ENCODE measurements at regions not wholly inside any gene's neighbourhood (a gene's known extent, or its start where the extent isn't known, plus 50 kb on each side); places are given as distances from the start of the nearest gene placed in this dataset.
"Not testable (repeated sequence)": the region's sequence is repeated elsewhere in the genome, so short reads cannot be mapped to it uniquely, and the experiment has no call there.

- no peaks in the 10 kb centered on the region for H3K79me2 ChIP-seq
- H3K4me3 ChIP-seq = no peak overlapping the region
- no peaks in the 10 kb centered on the region for H3K4me1 ChIP-seq (ENCODE audit: insufficient read depth)
- H3K27me3 ChIP-seq = no peaks in the 10 kb centered on the region
- no peak overlapping the region for H3K4me2 ChIP-seq
- H3K27ac ChIP-seq = no peak overlapping the region
- DNase-seq (ENCODE audit: low spot score) = no peak
- WGBS (ENCODE audit: low lambda C conversion rate, missing lambda C conversion rate) = 76% methylated on average over 2 of the region's 2 CpGs
- no peaks in the 10 kb centered on the region for H3K9me2 ChIP-seq (replicated peaks; ENCODE audit: insufficient read depth)
- H3K9me3 ChIP-seq (ENCODE audit: low read depth) = no peaks in the 10 kb centered on the region
- H4K20me1 ChIP-seq (ENCODE audit: insufficient read depth, poor library complexity, severe bottlenecking) = no peaks in the 10 kb centered on the region
- no peaks in the 10 kb centered on the region for H3K36me3 ChIP-seq (replicated peaks; ENCODE audit: insufficient read depth, low read depth)
- TF ChIP-seq EZH2 (IDR thresholded peaks at IDR 0.05; ENCODE audit: borderline replicate concordance) = no peak
- no peak for TF ChIP-seq CTCF (IDR thresholded peaks at IDR 0.05; ENCODE audit: poor library complexity)
- TF ChIP-seq EZH2phosphoT487 (IDR thresholded peaks at IDR 0.05; ENCODE audit: low read depth, severe bottlenecking, unreplicated experiment) = no peak
- H2AFZ ChIP-seq = no peak overlapping the region
Observed at GRCh38 chrX:44674906-44675305, 132.2 kb upstream of the FUNDC1 start.

GRCh38 chrX:44669626-44670025 is 127.0 kb upstream of the FUNDC1 start:
- no peaks in the 10 kb centered on the region for H3K27me3 ChIP-seq
- 89% methylated on average over 1 of the region's 1 CpG for WGBS (ENCODE audit: low lambda C conversion rate, missing lambda C conversion rate)
- H3K4me3 ChIP-seq = no peak overlapping the region
- H3K36me3 ChIP-seq (replicated peaks; ENCODE audit: insufficient read depth, low read depth) = no peaks in the 10 kb centered on the region
- H3K9me3 ChIP-seq (ENCODE audit: low read depth) = no peaks in the 10 kb centered on the region
- H3K9me2 ChIP-seq (replicated peaks; ENCODE audit: insufficient read depth) = no peaks in the 10 kb centered on the region
- H2AFZ ChIP-seq = no peak overlapping the region
- DNase-seq (ENCODE audit: low spot score) = no peak
- no peaks in the 10 kb centered on the region for H3K79me2 ChIP-seq
- TF ChIP-seq EZH2phosphoT487 (IDR thresholded peaks at IDR 0.05; ENCODE audit: low read depth, severe bottlenecking, unreplicated experiment) = no peak
- no peak for TF ChIP-seq CTCF (IDR thresholded peaks at IDR 0.05; ENCODE audit: poor library complexity)
- no peak for TF ChIP-seq EZH2 (IDR thresholded peaks at IDR 0.05; ENCODE audit: borderline replicate concordance)
- H4K20me1 ChIP-seq (ENCODE audit: insufficient read depth, poor library complexity, severe bottlenecking) = no peaks in the 10 kb centered on the region
- no peak overlapping the region for H3K4me2 ChIP-seq
- H3K27ac ChIP-seq = no peak overlapping the region
- no peaks in the 10 kb centered on the region for H3K4me1 ChIP-seq (ENCODE audit: insufficient read depth)

- Histone ChIP-seq H3K9me3 (ENCODE audit: low read depth) (no peaks in the 10 kb centered on the region), H3K4me1 (ENCODE audit: insufficient read depth) (no peaks in the 10 kb centered on the region), H3K4me3 (no peak overlapping the region), H3K27me3 (no peaks in the 10 kb centered on the region), H2AFZ (no peak overlapping the region), H3K79me2 (no peaks in the 10 kb centered on the region), H3K27ac (no peak overlapping the region), H3K4me2 (no peak overlapping the region), H3K36me3 (replicated peaks; ENCODE audit: insufficient read depth, low read depth) (no peaks in the 10 kb centered on the region), H3K9me2 (replicated peaks; ENCODE audit: insufficient read depth) (no peaks in the 10 kb centered on the region), H4K20me1 (ENCODE audit: insufficient read depth, poor library complexity, severe bottlenecking) (no peaks in the 10 kb centered on the region)
- no peak for TF ChIP-seq EZH2phosphoT487 (IDR thresholded peaks at IDR 0.05; ENCODE audit: low read depth, severe bottlenecking, unreplicated experiment)
- TF ChIP-seq EZH2 (IDR thresholded peaks at IDR 0.05; ENCODE audit: borderline replicate concordance) = no peak
- TF ChIP-seq CTCF (IDR thresholded peaks at IDR 0.05; ENCODE audit: poor library complexity) = no peak
- DNase-seq (ENCODE audit: low spot score) = no peak
- WGBS (ENCODE audit: low lambda C conversion rate, missing lambda C conversion rate) = 58% methylated on average over 3 of the region's 3 CpGs
Observed at GRCh38 chrX:44667771-44668170, 125.1 kb upstream of the FUNDC1 start.

GRCh38 chrX:44657718-44658246 is 115.1 kb upstream of the FUNDC1 start:
- not testable (repeated sequence) for H2AFZ ChIP-seq; H3K9me2 ChIP-seq (replicated peaks; ENCODE audit: insufficient read depth); H3K4me3 ChIP-seq; H3K36me3 ChIP-seq (replicated peaks; ENCODE audit: insufficient read depth, low read depth); H3K79me2 ChIP-seq; H4K20me1 ChIP-seq (ENCODE audit: insufficient read depth, poor library complexity, severe bottlenecking); DNase-seq (ENCODE audit: low spot score); H3K4me2 ChIP-seq; H3K27ac ChIP-seq; H3K9me3 ChIP-seq (ENCODE audit: low read depth); H3K27me3 ChIP-seq; H3K4me1 ChIP-seq (ENCODE audit: insufficient read depth)
- WGBS (ENCODE audit: low lambda C conversion rate, missing lambda C conversion rate) = 80% methylated on average over 5 of the region's 5 CpGs

Data from hepatocyte (in vitro differentiated cells).